ENCODE measurements at regions not wholly inside any gene's neighbourhood (a gene's known extent, or its start where the extent isn't known, plus 50 kb on each side); places are given as distances from the start of the nearest gene placed in this dataset.
A peak's percentile ranks its signal among the peaks of the same experiment; 100 is the strongest.

- DNase-seq (ENCODE audit: low spot score) = peak; percentile 37
Measured at GRCh38 chr13:74230984-74231501, 96.8 kb upstream of the KLF12 start.

- no peak for DNase-seq (ENCODE audit: low spot score)
Measured at GRCh38 chr13:74229242-74229641, 95.0 kb upstream of the KLF12 start.

- no peak for DNase-seq (ENCODE audit: low spot score)
Measured at GRCh38 chr13:74227476-74228158, 93.4 kb upstream of the KLF12 start.

GRCh38 chr13:74226791-74227475 lies 92.7 kb upstream of the KLF12 start:
- no peak for DNase-seq (ENCODE audit: low spot score)

GRCh38 chr13:74221752-74222151 lies 87.5 kb upstream of the KLF12 start:
- no peak for DNase-seq (ENCODE audit: low spot score)

- no peak for DNase-seq (ENCODE audit: low spot score)
Measured at GRCh38 chr13:74219566-74219965, 85.4 kb upstream of the KLF12 start.

GRCh38 chr13:74218291-74218690 lies 84.1 kb upstream of the KLF12 start:
- no peak for DNase-seq (ENCODE audit: low spot score)

- DNase-seq (ENCODE audit: low spot score) = no peak
Measured at GRCh38 chr13:74217811-74218210, 83.6 kb upstream of the KLF12 start.

- no peak for DNase-seq (ENCODE audit: low spot score)
Measured at GRCh38 chr13:74215420-74215819, 81.2 kb upstream of the KLF12 start.

- DNase-seq (ENCODE audit: low spot score) = no peak
Measured at GRCh38 chr13:74214321-74214720, 80.1 kb upstream of the KLF12 start.

- no peak for DNase-seq (ENCODE audit: low spot score)
Measured at GRCh38 chr13:74210693-74211393, 76.6 kb upstream of the KLF12 start.

GRCh38 chr13:74206855-74207254 lies 72.7 kb upstream of the KLF12 start:
- DNase-seq (ENCODE audit: low spot score) = no peak

GRCh38 chr13:74206061-74206561 lies 71.9 kb upstream of the KLF12 start:
- DNase-seq (ENCODE audit: low spot score) = no peak

- no peak for DNase-seq (ENCODE audit: low spot score)
Measured at GRCh38 chr13:74205313-74205690, 71.1 kb upstream of the KLF12 start.

- no peak for DNase-seq (ENCODE audit: low spot score)
Measured at GRCh38 chr13:74204602-74205312, 70.6 kb upstream of the KLF12 start.

GRCh38 chr13:74203576-74203975 lies 69.4 kb upstream of the KLF12 start:
- no peak for DNase-seq (ENCODE audit: low spot score)

GRCh38 chr13:74202129-74202813 lies 68.1 kb upstream of the KLF12 start:
- DNase-seq (ENCODE audit: low spot score) = no peak

- no peak for DNase-seq (ENCODE audit: low spot score)
Measured at GRCh38 chr13:74201530-74201929, 67.3 kb upstream of the KLF12 start.

- no peak for DNase-seq (ENCODE audit: low spot score)
Measured at GRCh38 chr13:74200081-74200480, 65.9 kb upstream of the KLF12 start.

GRCh38 chr13:74197677-74198429 lies 63.6 kb upstream of the KLF12 start:
- no peak for DNase-seq (ENCODE audit: low spot score)

- DNase-seq (ENCODE audit: low spot score) = no peak
Measured at GRCh38 chr13:74194846-74195245, 60.6 kb upstream of the KLF12 start.
